Heart left ventricle (tissue), 16 donors: ENCODE measurements at regions not wholly inside any gene's neighbourhood (a gene's known extent, or its start where the extent isn't known, plus 50 kb on each side); places are given as distances from the start of the nearest gene placed in this dataset.

Experiments used
- ATAC-seq, 4 donors: fragments of 200-7000 bp; cut with Tn5 transposase; one replicate each; pipeline ENCODE4 v1.9.1; 2020 to 2022; ENCODE audit warnings: moderate library complexity in 4 of 4, mild to moderate bottlenecking in 3 of 4, moderate number of reproducible peaks in 1 of 4
- DNase-seq, 5 donors: peaks; one replicate each; pipeline ENCODE4 v3.0.0-alpha.2; 2020
- H3K27ac ChIP-seq, 12 donors: fragments of 200-600 bp; sonication (generic) in 4 of 12; one replicate each; pipeline versions ENCODE4 v1.5.0 to v1.8.0; 2016 to 2022; ENCODE audit warnings: mild to moderate bottlenecking in 2 of 12
- H3K27me3 ChIP-seq, 9 donors: fragments of 200-600 bp; sonication (generic) in 2 of 9; one replicate each; pipeline versions ENCODE4 v1.5.1 to v1.8.0; 2016 to 2022; ENCODE audit warnings: mild to moderate bottlenecking in 3 of 9
- H3K36me3 ChIP-seq, 9 donors: fragments of 200-600 bp; sonication (generic) in 2 of 9; one replicate each; pipeline versions ENCODE4 v1.5.0 to v1.8.0; 2018 to 2022; ENCODE audit warnings: mild to moderate bottlenecking in 2 of 9
- H3K4me1 ChIP-seq, 12 donors: fragments of 200-600 bp; sonication (generic) in 4 of 12; one replicate each; pipeline versions ENCODE4 v1.5.0 to v1.8.0; 2016 to 2022; ENCODE audit warnings: mild to moderate bottlenecking in 3 of 12
- H3K4me3 ChIP-seq, 12 donors: fragments of 200-600 bp; sonication (generic) in 4 of 12; one replicate each; pipeline versions ENCODE4 v1.5.0 to v1.8.0; 2017 to 2022; ENCODE audit warnings: mild to moderate bottlenecking in 9 of 12, moderate library complexity in 4 of 12
- H3K9me3 ChIP-seq, 12 donors: fragments of 200-600 bp; sonication (generic) in 4 of 12; one replicate each; pipeline versions ENCODE4 v1.5.0 to v1.8.0; 2016 to 2022; ENCODE audit warnings: mild to moderate bottlenecking in 1 of 12
- POLR2A ChIP-seq, 2 donors: fragments of 450-650 bp; IDR thresholded peaks; one replicate each; pipeline ENCODE4 v1.6.1; 2017; ENCODE audit warnings: antibody characterized with exemption in 2 of 2, mild to moderate bottlenecking in 2 of 2, moderate library complexity in 2 of 2
- WGBS, 4 donors: extraction: QIAGEN DNeasy Blood & Tissue Kit in 2 of 4; methylation state at CpG; one replicate each; pipeline versions ENCODE4 v1.1.5 to v1.1.7; 2013 to 2018; 5-methylcytosine and 5-hydroxymethylcytosine counted together
- intact Hi-C, 10 donors: fragments of 100-400 bp; cut with DNase I; formaldehyde crosslinking; loops; one replicate each; pipeline versions ENCODE4 v1.11.1 to v1.14.2; 2022
- TF ChIP-seq, protein P1 (sequence below), 12 donors: fragments of 200-600 bp; sonication (generic) in 4 of 12; IDR thresholded peaks; one replicate each; pipeline versions ENCODE4 v1.5.0 to v1.8.0; 2018 to 2022; ENCODE audit warnings: antibody characterized with exemption in 12 of 12, mild to moderate bottlenecking in 5 of 12
- donor health status: ischemic (EF 13 %, LVEDD 7.1; RV severe dilation, severe dysfunction).
- donor health status: healthy with polysubstance abuse.
- donor health status: DM: no; HTN: yes; CAD: no.
- donor health status: DM: no; HTN: no; CAD: no.
- donor health status: ischemic (EF 25% LVEDD 6.9; RV normal size, moderate dysfunction).
- donor health status: ischemic (EF 25% LVEDD 5.7; RV mildly dilated, moderate dysfunction).
- donor health status: healthy.
- donor health status: DM: yes; HTN: yes; CAD: no.
- donor health status: ischemic (EF 35%, LVEDD 5.7; RV mildly dilated, moderate dysfunction).
- donor health status: nonischemic (EF 11% LVEDD 7.7; RV severe dilation, severe dysfunction).
- donor health status: DM: yes; HTN: yes; CAD: no.
- donor health status: PGD.
- donor health status: ischemic (EF 29% LVEDD 5.4; RV normal size, mild dysfunction).
- donor health status: nonischemic (EF 23%, LVEDD 6.1; RV moderate dilation, normal function).

- intact Hi-C loops, result no loop called here
- DNase-seq (no peak), ATAC-seq (no peak)
- Histone ChIP-seq H3K4me1 (no peaks in the 10 kb centered on the region), H3K36me3 (no peaks in the 10 kb centered on the region), H3K9me3 (no peaks in the 10 kb centered on the region), H3K27me3 (peaks cover 0 to 10% (median 0%) of the 10 kb centered on the region in 9 donors), H3K27ac (no peak overlapping the region), H3K4me3 (no peak overlapping the region)
- no peak for TF ChIP-seq POLR2A (IDR thresholded peaks at IDR 0.05)
- TF ChIP-seq, protein P1, sequence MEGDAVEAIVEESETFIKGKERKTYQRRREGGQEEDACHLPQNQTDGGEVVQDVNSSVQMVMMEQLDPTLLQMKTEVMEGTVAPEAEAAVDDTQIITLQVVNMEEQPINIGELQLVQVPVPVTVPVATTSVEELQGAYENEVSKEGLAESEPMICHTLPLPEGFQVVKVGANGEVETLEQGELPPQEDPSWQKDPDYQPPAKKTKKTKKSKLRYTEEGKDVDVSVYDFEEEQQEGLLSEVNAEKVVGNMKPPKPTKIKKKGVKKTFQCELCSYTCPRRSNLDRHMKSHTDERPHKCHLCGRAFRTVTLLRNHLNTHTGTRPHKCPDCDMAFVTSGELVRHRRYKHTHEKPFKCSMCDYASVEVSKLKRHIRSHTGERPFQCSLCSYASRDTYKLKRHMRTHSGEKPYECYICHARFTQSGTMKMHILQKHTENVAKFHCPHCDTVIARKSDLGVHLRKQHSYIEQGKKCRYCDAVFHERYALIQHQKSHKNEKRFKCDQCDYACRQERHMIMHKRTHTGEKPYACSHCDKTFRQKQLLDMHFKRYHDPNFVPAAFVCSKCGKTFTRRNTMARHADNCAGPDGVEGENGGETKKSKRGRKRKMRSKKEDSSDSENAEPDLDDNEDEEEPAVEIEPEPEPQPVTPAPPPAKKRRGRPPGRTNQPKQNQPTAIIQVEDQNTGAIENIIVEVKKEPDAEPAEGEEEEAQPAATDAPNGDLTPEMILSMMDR (IDR thresholded peaks at IDR 0.05), result no peak
- WGBS, 4 donors, result 86 to 88% (median 87%) methylated on average over 32 of the region's 32 CpGs
Observed at GRCh38 chr2:129710670-129711495, 268.6 kb upstream of the RAB6C start.

DNA sequence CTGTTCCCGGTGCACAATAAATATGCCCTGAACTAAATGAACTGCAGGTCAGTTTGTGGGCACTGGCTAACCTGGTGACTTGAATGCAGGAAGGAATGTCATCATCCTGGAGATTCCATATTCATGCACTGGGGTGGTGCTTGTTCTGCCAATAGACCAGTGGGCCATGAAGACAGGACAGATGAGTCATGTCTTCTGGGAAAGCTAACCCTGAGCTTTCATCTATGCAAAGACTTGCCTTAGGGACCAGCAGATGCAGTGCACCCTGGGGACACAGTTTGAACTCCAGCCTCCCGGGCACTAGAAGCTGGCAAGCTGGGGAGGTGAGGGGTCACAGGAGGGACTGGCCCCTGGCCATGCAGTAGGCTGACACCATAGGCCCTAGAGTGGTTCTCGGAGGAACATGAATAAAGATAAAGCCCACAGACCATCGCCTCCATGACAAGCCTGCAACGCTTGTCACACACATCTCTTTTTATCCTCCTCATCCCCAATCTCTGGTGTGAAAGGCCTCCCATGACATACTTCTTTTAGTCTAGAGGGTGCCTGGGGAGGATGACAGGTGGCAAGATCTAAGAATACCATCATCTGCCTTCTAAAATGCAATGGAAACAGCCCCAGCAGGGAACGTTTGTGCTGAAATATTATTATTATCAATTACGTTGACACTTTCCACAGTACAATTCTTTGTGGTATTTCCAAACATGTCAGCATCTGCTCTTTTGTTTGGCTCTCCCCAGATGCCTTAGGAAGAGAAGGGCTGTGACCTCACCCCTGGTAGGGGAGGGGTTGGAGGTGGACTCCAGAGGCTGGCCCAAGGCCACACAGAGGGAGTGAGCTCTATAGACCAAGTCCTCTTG, 267.4 kb upstream of the RAB6C start:
- ATAC-seq, result no peak
- 61 to 71% (median 66%) methylated on average over 7 of the region's 7 CpGs for WGBS, 4 donors
- DNase-seq, result no peak
- Histone ChIP-seq H3K4me1 (no peaks in the 10 kb centered on the region), H3K4me3 (no peak overlapping the region), H3K9me3 (no peaks in the 10 kb centered on the region), H3K27me3 (peaks cover 0 to 17% (median 0%) of the 10 kb centered on the region in 9 donors), H3K27ac (no peak overlapping the region), H3K36me3 (no peaks in the 10 kb centered on the region)
- intact Hi-C loops, result no loop called here
- no peak for TF ChIP-seq POLR2A (IDR thresholded peaks at IDR 0.05)
- TF ChIP-seq, protein P1 (IDR thresholded peaks at IDR 0.05), result no peak

DNA sequence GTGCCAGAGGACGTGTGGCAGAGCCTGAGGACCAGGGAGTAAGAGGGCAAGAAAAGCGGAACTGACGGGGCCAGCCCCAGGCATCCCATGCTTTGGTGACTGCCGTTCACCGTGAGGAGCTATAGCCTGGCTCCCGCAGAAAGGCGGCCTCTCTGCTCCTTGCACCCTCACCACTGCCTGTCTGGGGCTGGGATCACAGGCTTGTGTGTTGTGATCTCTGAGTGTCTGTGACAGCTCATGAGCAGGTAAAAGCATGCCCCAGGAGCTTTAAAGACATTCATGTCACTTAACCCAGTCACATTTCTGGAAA, 266.8 kb upstream of the RAB6C start:
- no peaks in the 10 kb centered on the region for H3K36me3 ChIP-seq
- H3K4me1 ChIP-seq, result no peaks in the 10 kb centered on the region
- intact Hi-C loops, result no loop called here
- DNase-seq (no peak), ATAC-seq (no peak)
- H3K27ac ChIP-seq, result no peak overlapping the region
- WGBS, 4 donors, result 60 to 89% (median 83%) methylated on average over 3 to 7 of the region's 7 CpGs
- H3K27me3 ChIP-seq, result peaks cover 0 to 17% (median 0%) of the 10 kb centered on the region in 9 donors
- H3K9me3 ChIP-seq, result no peaks in the 10 kb centered on the region
- H3K4me3 ChIP-seq, result no peak overlapping the region
- TF ChIP-seq, protein P1 (IDR thresholded peaks at IDR 0.05), result no peak
- no peak for TF ChIP-seq POLR2A (IDR thresholded peaks at IDR 0.05)

- no peak overlapping the region for H3K4me3 ChIP-seq
- 81 to 94% (median 90%) methylated on average over 9 of the region's 9 CpGs for WGBS, 4 donors
- ATAC-seq (no peak), DNase-seq (no peak)
- intact Hi-C loops, result no loop called here
- H3K36me3 ChIP-seq, result no peaks in the 10 kb centered on the region
- H3K9me3 ChIP-seq, result no peaks in the 10 kb centered on the region
- TF ChIP-seq, protein P1 (IDR thresholded peaks at IDR 0.05), result no peak
- no peak for TF ChIP-seq POLR2A (IDR thresholded peaks at IDR 0.05)
- peaks cover 0 to 17% (median 0%) of the 10 kb centered on the region in 9 donors for H3K27me3 ChIP-seq
- H3K4me1 ChIP-seq, result no peaks in the 10 kb centered on the region
- H3K27ac ChIP-seq, result no peak overlapping the region
Observed at GRCh38 chr2:129713337-129713736, 266.1 kb upstream of the RAB6C start.
